SIG-M5 (cell line): ENCODE measurements at regions not wholly inside any gene's neighbourhood (a gene's known extent, or its start where the extent isn't known, plus 50 kb on each side); places are given as distances from the start of the nearest gene placed in this dataset.

Experiments used
- DNase-seq: peaks from one replicate; lab custom pipeline; 2025; lab: John Stamatoyannopoulos, UW

- no peak for DNase-seq
These were observed 64.9 kb upstream of the PITRM1 start for GRCh38 chr10:3237530-3237929.

GRCh38 chr10:3236644-3237404 lies 64.2 kb upstream of the PITRM1 start:
- no peak for DNase-seq

GRCh38 chr10:3235996-3236510 lies 63.5 kb upstream of the PITRM1 start:
- no peak for DNase-seq

- DNase-seq, result no peak
These were observed 62.8 kb upstream of the PITRM1 start for GRCh38 chr10:3235395-3235794.

DNA sequence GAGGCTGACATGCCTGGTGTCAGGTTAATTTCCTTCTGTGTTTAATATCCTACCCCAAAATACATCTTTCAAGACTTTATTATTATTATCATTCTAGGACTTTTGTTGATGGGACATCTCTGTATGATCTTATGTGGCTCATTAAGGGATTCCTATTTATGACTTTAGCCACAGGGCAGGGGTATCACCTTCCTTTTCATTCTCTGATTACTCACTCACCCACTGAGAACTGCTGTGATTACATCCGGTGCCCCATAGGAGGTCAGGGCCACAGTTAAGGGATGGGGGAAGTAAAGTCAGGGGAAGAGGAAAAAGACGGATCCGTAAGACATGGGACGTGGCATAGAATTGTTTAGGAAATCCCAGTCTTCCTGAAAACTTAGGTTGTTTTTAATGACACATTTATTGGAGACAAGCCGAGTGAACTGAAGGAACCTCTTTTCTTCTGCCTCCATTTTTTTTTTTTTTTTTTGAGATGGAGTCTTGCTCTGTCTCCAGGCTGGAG lies 61.0 kb upstream of the PITRM1 start:
- DNase-seq, result no peak

- DNase-seq, result no peak
These were observed 59.6 kb upstream of the PITRM1 start for GRCh38 chr10:3231951-3232730.

- DNase-seq, result no peak
These were observed 57.2 kb upstream of the PITRM1 start for GRCh38 chr10:3229815-3230214.

GRCh38 chr10:3228629-3228945 lies 56.0 kb upstream of the PITRM1 start:
- DNase-seq, result no peak

GRCh38 chr10:3226960-3227744 lies 54.6 kb upstream of the PITRM1 start:
- no peak for DNase-seq

DNA sequence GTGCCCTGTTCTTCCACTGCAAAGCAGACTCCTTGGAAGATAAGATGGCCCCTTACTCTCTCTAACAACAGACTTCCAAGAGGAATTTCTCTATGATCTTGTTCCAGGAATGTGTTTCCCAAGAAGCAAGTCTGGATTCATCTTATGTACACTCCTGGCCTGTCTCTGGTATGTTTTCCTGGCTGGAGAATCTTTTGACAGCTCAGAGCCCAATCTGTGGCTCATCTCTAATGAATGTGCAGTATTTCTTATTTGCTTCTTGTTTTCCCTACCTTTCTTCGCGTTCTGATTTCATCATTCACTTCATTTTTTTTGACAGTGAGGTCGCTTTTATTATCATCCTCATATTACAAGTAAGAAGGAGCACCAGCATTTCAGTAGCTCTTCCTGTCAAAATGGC lies 53.0 kb upstream of the PITRM1 start:
- DNase-seq, result no peak

- DNase-seq, result no peak
These were observed 51.7 kb upstream of the PITRM1 start for GRCh38 chr10:3224241-3224640.

DNA sequence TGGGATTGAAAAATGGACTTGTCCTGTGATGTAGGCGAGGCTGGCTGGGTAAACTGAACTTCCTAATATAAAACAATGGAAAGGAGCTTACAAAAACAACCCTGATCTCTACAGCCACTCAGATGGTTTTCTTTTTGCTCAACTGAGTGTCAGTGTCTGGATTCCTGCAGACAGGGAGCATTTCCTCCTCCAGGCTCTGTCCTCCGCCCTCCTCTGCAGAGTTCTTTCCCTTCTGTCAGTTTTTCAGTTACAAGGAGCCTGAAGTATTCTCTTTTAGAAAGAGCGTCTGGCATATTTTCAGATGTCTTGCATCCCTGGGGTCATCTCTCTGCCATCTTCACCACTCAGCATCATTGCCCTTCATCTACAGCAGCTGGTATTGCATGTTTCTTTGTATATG lies 50.0 kb upstream of the PITRM1 start:
- DNase-seq, result no peak
